Esophagus muscularis mucosa (tissue), 4 donors: ENCODE measurements at regions not wholly inside any gene's neighbourhood (a gene's known extent, or its start where the extent isn't known, plus 50 kb on each side); places are given as distances from the start of the nearest gene placed in this dataset.

Experiments
- EP300 ChIP-seq: sonication (generic); formaldehyde crosslinking; IDR thresholded peaks from one replicate; pipeline ENCODE4 v1.6.1; 2017; ENCODE audit warnings: antibody characterized with exemption
- POLR2A ChIP-seq: fragments of 450-650 bp; IDR thresholded peaks from one replicate; pipeline ENCODE4 v1.6.1; 2017; ENCODE audit warnings: antibody characterized with exemption, moderate library complexity, mild to moderate bottlenecking, low read depth
- TF ChIP-seq, protein P1 (sequence below), 3 experiments: fragments of 200-600 bp in 2 of 3; fragments of 450-650 bp in 1 of 3; sonication (generic) in 2 of 3; IDR thresholded peaks; one replicate each; pipeline ENCODE4 v1.5.1; 2017 to 2019; ENCODE audit warnings: antibody characterized with exemption in 3 of 3, mild to moderate bottlenecking in 2 of 3, moderate library complexity in 1 of 3

DNA sequence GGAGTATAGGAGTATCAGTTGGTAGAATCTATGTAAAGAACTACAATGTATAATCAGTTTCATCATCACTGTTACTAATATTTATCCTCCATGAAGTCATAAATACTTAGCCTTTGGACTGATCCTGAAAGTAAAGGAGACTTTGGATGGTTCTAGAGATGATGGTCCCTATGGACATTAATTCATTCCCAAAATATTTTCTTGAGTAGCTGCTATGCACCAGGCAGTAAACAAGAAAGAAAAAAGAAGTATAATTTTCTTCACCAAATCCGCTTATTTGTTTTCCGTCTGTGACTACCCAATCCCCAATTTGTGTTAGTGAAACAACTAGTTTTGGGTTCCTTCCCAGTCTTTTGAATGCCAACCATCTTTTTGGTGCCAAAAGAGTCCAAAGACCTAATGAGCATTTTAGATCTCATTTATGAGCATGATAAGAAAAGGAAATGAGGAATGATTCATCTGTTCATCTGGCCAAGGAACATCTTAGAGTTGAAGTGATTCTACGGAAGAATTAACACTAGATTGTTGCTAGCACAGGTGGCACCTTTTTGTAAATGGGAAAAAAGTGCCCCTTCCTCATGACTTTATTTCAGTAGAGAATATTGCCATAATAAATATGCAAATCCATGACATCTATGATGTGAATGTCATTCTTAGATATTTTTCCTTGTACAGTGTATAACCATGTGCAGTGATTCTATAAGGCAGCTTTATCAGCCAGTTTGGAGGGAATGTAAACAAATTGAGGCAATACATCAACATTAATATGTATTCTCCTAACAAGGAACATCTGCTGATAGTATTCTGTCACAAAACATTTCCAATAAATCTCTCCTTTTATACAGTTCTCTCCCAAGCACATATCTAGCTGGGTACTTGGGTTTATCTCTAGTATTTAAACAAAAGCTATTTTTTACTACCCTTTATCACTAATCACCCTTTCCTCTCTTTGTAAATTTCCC lies 85.1 kb upstream of the CCDC91 start:
- TF ChIP-seq, protein P1, sequence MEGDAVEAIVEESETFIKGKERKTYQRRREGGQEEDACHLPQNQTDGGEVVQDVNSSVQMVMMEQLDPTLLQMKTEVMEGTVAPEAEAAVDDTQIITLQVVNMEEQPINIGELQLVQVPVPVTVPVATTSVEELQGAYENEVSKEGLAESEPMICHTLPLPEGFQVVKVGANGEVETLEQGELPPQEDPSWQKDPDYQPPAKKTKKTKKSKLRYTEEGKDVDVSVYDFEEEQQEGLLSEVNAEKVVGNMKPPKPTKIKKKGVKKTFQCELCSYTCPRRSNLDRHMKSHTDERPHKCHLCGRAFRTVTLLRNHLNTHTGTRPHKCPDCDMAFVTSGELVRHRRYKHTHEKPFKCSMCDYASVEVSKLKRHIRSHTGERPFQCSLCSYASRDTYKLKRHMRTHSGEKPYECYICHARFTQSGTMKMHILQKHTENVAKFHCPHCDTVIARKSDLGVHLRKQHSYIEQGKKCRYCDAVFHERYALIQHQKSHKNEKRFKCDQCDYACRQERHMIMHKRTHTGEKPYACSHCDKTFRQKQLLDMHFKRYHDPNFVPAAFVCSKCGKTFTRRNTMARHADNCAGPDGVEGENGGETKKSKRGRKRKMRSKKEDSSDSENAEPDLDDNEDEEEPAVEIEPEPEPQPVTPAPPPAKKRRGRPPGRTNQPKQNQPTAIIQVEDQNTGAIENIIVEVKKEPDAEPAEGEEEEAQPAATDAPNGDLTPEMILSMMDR (IDR thresholded peaks at IDR 0.05), result no peak
- TF ChIP-seq EP300, result no peak
- no peak for TF ChIP-seq POLR2A
